ENCODE measurements at regions not wholly inside any gene's neighbourhood (a gene's known extent, or its start where the extent isn't known, plus 50 kb on each side); places are given as distances from the start of the nearest gene placed in this dataset.

DNA sequence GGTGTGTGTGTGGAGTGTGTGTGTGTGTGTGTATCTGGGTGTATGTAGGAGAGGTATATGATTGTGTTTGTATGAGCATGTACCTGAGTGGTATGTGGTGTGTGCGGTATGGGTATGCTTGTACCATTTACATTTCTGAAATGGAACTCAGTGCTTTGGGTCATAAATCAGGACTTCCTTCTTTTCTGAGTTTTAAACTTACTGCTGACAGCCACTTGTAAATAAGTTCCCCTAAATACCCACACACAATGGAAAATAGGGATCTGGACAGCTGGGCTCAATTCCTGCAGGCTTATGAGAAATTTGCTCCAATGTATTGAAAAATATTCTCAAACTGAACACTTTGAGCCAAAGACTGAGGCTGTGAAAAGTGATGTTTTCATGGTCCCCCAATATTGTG, 293.6 kb downstream of the HLX start:
- Histone ChIP-seq H3K9me3 (peaks cover 0 to 10% of the 10 kb centered on the region in 2 donors), H3K27me3 (no peaks in the 10 kb centered on the region), H3K4me1 (peaks cover 0 to 6% of the 10 kb centered on the region in 2 donors), H3K27ac (no peak overlapping the region), H3K36me3 (no peaks in the 10 kb centered on the region), H3K4me3 (no peak overlapping the region)
- TF ChIP-seq, protein P1, sequence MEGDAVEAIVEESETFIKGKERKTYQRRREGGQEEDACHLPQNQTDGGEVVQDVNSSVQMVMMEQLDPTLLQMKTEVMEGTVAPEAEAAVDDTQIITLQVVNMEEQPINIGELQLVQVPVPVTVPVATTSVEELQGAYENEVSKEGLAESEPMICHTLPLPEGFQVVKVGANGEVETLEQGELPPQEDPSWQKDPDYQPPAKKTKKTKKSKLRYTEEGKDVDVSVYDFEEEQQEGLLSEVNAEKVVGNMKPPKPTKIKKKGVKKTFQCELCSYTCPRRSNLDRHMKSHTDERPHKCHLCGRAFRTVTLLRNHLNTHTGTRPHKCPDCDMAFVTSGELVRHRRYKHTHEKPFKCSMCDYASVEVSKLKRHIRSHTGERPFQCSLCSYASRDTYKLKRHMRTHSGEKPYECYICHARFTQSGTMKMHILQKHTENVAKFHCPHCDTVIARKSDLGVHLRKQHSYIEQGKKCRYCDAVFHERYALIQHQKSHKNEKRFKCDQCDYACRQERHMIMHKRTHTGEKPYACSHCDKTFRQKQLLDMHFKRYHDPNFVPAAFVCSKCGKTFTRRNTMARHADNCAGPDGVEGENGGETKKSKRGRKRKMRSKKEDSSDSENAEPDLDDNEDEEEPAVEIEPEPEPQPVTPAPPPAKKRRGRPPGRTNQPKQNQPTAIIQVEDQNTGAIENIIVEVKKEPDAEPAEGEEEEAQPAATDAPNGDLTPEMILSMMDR (IDR thresholded peaks at IDR 0.05) = no peak
- DNase-seq (ENCODE audit: low spot score) = no peak

DNA sequence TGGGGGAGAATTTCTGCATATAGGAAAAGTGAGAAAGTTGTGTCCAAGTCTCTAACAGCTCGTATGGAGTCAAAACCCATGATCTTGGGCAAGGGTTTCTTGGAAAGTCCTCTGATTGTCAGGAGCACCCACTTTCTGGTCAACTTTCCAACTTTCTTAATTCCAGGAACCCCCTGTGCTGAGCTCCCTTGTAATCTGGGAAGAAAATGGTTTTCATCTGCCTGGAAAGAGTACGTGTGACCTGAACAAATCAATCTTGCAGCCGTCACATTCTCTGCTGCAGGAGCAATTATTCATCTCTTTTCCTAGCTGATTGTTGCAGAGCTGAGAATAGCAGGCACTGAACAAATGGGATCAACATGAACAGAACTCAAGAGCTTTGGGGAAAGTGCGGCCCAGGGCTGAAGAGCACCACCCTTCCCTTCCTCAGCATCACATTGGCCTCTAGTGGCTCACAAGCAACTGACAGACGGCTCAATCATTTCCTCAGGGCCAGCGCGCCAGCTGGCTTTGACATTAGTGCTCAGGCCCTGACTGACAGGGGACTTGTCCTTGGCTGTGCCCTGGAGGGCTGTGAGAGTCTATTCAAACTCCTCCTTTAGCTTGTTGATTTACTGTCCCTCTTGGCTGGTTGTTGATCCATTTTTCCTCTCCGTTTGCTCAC, 295.2 kb downstream of the HLX start:
- Histone ChIP-seq H3K27me3 (no peaks in the 10 kb centered on the region), H3K36me3 (no peaks in the 10 kb centered on the region), H3K4me1 (peaks cover 0 to 6% of the 10 kb centered on the region in 2 donors), H3K27ac (no peak overlapping the region), H3K9me3 (peaks cover 0 to 10% of the 10 kb centered on the region in 2 donors), H3K4me3 (no peak overlapping the region)
- DNase-seq (ENCODE audit: low spot score) = peak; percentile 69
- TF ChIP-seq, protein P1 (IDR thresholded peaks at IDR 0.05) = peak in 1 of 2 donors; percentile 59

DNA sequence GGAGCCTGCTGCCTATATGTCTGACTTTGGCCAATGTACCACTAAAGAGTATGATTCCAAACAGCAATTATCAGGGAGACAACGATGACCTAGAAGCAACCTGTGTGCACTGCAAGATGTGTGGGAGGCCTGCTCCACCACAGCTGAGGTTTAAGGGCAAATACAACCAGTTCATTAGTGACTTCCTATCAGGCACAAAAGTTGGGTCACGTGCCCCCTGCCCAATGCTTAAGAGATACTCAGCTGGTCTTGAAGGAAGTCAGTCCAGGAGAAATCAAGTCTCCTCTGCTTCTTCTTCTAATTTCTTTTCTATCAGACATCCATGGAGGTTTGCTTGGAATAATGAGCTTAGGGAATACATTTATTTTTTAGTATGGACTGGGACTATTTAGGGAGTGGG, 296.0 kb downstream of the HLX start:
- DNase-seq (ENCODE audit: low spot score) = no peak
- no peaks in the 10 kb centered on the region for H3K27me3 ChIP-seq
- no peak overlapping the region for H3K4me3 ChIP-seq
- H3K36me3 ChIP-seq = no peaks in the 10 kb centered on the region
- peaks cover 0 to 10% of the 10 kb centered on the region in 2 donors for H3K9me3 ChIP-seq
- H3K27ac ChIP-seq = no peak overlapping the region
- peaks cover 0 to 6% of the 10 kb centered on the region in 2 donors for H3K4me1 ChIP-seq
- TF ChIP-seq, protein P1 (IDR thresholded peaks at IDR 0.05) = no peak

DNA sequence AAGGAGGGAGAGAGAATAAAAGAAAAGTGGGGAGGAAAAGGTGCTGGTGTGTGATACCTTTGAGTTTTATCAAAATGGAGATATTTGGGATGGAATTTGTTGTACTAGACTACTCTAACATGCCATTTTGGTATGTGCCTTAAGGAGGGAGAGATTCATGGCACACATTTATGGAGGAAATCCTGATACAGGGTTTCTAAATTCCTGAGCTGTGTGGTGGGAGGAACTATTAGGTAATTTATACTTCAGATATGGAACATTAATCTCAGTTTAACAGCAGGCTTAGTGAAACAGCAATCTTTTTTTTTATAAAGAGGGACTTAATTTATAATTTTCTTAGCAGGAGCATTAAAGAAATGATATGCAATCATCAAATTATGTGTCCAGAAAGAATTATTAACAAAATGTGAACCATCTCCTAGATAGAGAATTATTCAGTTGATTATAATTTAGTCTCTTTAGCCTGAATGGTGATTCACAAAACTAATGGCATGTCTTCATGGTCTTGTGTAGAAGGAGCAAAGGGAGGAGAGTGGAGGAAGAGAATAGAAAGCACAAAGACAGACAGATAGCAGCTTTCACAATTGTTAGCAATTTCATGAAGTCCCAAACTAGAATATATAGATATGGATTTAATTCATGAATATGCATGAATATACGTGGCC, 301.6 kb downstream of the HLX start:
- no peaks in the 10 kb centered on the region for H3K4me1 ChIP-seq
- H3K4me3 ChIP-seq = no peak overlapping the region
- no peaks in the 10 kb centered on the region for H3K36me3 ChIP-seq
- no peak overlapping the region for H3K27ac ChIP-seq
- DNase-seq (ENCODE audit: low spot score) = no peak
- no peaks in the 10 kb centered on the region for H3K27me3 ChIP-seq
- H3K9me3 ChIP-seq = no peaks in the 10 kb centered on the region
- TF ChIP-seq, protein P1 (IDR thresholded peaks at IDR 0.05) = no peak

DNA sequence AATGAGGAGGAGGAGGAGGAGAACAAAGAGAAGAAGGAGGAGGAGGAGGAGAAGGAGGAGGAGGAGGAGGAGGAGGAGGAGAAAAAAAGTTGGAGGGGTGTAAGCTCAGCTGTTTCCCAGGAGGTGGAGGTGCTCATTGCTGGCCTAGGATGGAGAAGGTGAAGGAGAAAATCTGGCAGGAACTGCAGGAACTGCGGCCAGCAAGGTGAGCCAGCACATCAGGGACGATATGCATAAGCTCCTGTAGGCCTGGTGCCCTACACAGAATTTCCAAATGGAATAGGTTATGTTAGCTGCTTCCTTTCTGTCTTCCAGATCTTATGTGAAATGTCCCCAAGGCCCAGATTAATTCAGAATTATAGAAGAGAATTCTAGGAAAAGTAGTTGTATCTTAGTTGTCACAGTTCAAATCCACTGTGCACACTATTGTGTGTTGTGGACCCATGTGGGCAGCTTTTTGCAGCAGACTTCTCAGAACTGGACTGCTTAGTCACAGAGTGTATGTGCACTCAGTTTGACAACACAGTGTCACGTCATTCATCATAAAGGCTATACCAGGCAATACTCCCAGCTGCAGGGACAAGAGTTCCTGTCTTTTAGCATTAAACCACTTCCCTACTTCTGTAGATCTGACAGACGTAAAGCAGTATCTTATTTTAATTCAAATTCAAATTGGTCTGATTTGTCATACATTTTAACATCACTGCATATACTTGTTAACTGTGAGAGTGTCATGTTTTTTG, 303.7 kb downstream of the HLX start:
- Histone ChIP-seq H3K4me1 (no peaks in the 10 kb centered on the region), H3K9me3 (no peaks in the 10 kb centered on the region), H3K27ac (no peak overlapping the region), H3K4me3 (no peak overlapping the region), H3K36me3 (no peaks in the 10 kb centered on the region), H3K27me3 (no peaks in the 10 kb centered on the region)
- TF ChIP-seq, protein P1 (IDR thresholded peaks at IDR 0.05) = no peak
- no peak for DNase-seq (ENCODE audit: low spot score)
